AG04450 (cell line): ENCODE measurements at regions not wholly inside any gene's neighbourhood (a gene's known extent, or its start where the extent isn't known, plus 50 kb on each side); places are given as distances from the start of the nearest gene placed in this dataset.

ENCODE experiments used
- CTCF ChIA-PET: fragments of 300-600, 350-600 bp; formaldehyde crosslinking; extraction: SDS; loops from one replicate; lab custom pipeline; 2022; ENCODE audit warnings: antibody characterized with exemption, inconsistent platforms; lab: Charles Lee
- POLR2A ChIA-PET: fragments of 350-600 bp; formaldehyde crosslinking; extraction: SDS; loops from one replicate; lab custom pipeline; 2021; ENCODE audit warnings: antibody characterized with exemption, inconsistent platforms; lab: Yijun Ruan, JAX
- DNase-seq: peaks from one replicate; pipeline ENCODE4 v3.0.0-alpha.2; 2011; ENCODE audit warnings: low read depth, low spot score
- H3K27ac ChIP-seq: one replicate; pipeline ENCODE4 v1.5.1; 2012; ENCODE audit warnings: low read depth, low read length, control low read depth
- H3K27me3 ChIP-seq: one replicate; pipeline ENCODE4 v1.6.0; 2012; ENCODE audit warnings: low read length; ENCODE audit not compliant: control insufficient read depth, insufficient read depth
- H3K4me3 ChIP-seq: 2 replicates; pipeline ENCODE4 v1.5.1; 2011; ENCODE audit warnings: mild to moderate bottlenecking, low read depth, low read length, control low read depth
- H3K9me3 ChIP-seq: 2 replicates; pipeline ENCODE4 v1.5.1; 2012; ENCODE audit warnings: low read length; ENCODE audit not compliant: control insufficient read depth, insufficient read depth
- TF ChIP-seq, protein P1 (sequence below): IDR thresholded peaks from 2 replicates; pipeline ENCODE4 v1.5.1; 2011; ENCODE audit warnings: low read depth, low read length, control low read depth, inconsistent platforms

DNA sequence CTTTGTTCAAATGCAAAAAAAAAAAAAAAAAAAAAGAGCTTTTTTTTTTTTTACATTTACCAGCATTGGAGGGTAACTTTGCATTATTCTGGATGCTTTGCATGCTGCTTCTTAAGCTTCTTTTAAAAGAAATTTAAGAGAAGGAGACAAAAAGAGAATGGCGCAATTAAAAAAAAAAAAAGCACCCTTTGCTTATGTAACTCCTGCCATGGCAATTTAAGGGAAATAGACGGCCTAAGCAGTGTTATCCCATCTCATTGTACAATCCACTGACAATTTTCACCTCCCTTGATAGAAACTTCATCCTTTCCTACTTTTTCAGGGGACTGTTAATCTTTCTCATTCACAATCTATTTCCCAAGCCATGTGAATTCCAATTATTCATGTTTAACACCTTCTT is 129.8 kb downstream of the KCTD12 start:
- DNase-seq = no peak
- Histone ChIP-seq H3K27me3 (no peaks in the 10 kb centered on the region), H3K9me3 (no peaks in the 10 kb centered on the region), H3K27ac (no peak overlapping the region), H3K4me3 (no peak overlapping the region)
- CTCF ChIA-PET = interaction anchor here (0.6 kb wide), 1 partner anchor 131 kb away, joined by 3 read pairs; no protein-coding TSS in a partner anchor
- POLR2A ChIA-PET = no interaction called here
- TF ChIP-seq, protein P1, sequence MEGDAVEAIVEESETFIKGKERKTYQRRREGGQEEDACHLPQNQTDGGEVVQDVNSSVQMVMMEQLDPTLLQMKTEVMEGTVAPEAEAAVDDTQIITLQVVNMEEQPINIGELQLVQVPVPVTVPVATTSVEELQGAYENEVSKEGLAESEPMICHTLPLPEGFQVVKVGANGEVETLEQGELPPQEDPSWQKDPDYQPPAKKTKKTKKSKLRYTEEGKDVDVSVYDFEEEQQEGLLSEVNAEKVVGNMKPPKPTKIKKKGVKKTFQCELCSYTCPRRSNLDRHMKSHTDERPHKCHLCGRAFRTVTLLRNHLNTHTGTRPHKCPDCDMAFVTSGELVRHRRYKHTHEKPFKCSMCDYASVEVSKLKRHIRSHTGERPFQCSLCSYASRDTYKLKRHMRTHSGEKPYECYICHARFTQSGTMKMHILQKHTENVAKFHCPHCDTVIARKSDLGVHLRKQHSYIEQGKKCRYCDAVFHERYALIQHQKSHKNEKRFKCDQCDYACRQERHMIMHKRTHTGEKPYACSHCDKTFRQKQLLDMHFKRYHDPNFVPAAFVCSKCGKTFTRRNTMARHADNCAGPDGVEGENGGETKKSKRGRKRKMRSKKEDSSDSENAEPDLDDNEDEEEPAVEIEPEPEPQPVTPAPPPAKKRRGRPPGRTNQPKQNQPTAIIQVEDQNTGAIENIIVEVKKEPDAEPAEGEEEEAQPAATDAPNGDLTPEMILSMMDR = no peak

DNA sequence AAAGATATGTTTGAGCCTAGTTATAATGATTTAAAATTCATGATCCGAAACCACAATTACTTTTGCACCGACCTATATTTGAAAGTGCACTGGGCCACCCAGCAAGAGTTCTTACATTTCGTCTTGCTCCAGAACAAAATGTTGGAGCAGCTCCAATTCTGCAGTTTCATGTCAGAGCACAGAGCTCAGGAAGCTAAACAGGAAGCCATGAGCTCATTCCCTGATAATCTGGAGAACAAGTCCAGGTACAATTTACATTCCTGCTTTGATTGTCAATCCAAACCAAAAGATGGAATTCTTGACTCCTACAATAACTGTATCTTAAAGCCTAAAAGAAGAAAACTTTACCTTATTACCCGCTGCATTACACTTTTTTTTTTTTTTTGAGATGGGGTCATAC is 131.8 kb downstream of the KCTD12 start:
- ChIA-PET POLR2A (no interaction called here), CTCF (no interaction called here)
- DNase-seq = no peak
- TF ChIP-seq, protein P1 = no peak
- Histone ChIP-seq H3K4me3 (no peak overlapping the region), H3K9me3 (no peaks in the 10 kb centered on the region), H3K27ac (no peak overlapping the region), H3K27me3 (no peaks in the 10 kb centered on the region)

DNA sequence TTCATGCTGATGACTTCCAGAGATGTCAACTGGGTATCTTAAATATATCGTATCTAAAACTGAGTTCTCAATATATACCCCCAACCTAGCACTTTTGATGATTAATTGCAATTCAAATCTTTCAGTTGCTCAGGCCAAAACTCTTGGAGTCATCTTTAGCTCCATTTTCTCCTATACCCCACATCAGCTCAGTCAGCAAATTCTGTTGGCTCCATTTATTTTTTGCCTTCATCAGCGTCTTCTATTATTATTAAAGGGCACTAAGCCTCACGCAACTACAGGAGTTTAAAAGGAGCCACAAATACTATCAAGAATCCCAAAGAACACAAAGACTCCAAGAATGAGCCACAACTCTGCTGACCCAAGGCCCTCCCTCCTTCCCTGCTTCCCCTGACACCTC is 134.9 kb downstream of the KCTD12 start:
- POLR2A ChIA-PET = no interaction called here
- TF ChIP-seq, protein P1 = no peak

DNA sequence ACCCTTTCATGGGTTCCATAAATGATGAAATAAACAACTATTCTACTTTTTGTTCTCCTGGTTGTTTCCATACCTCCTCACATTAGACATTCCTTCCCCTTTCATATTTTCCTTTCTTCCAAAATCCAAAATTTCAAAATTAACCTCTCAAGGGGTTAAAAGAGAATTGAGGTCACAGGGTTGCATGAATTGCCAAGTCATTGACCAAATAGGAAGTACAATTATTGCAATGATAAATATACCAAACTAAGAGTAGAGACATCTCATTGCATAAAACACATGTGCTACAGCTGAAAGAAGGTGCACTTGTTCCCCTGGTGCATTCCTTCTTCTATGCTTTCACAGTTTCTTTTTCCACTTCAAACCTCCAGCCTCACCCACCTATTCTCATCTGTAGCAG is 136.1 kb downstream of the KCTD12 start:
- ChIA-PET POLR2A (no interaction called here), CTCF (no interaction called here)
- Histone ChIP-seq H3K9me3 (no peaks in the 10 kb centered on the region), H3K27me3 (no peaks in the 10 kb centered on the region), H3K4me3 (no peak overlapping the region), H3K27ac (no peak overlapping the region)
- DNase-seq = no peak
- TF ChIP-seq, protein P1 = no peak

More for the DNA sequence above, 134.9 kb downstream of the KCTD12 start:
- DNase-seq = no peak
- H3K27ac ChIP-seq = no peak overlapping the region
- H3K9me3 ChIP-seq = no peaks in the 10 kb centered on the region
- CTCF ChIA-PET = no interaction called here
- no peak overlapping the region for H3K4me3 ChIP-seq
- H3K27me3 ChIP-seq = no peaks in the 10 kb centered on the region

DNA sequence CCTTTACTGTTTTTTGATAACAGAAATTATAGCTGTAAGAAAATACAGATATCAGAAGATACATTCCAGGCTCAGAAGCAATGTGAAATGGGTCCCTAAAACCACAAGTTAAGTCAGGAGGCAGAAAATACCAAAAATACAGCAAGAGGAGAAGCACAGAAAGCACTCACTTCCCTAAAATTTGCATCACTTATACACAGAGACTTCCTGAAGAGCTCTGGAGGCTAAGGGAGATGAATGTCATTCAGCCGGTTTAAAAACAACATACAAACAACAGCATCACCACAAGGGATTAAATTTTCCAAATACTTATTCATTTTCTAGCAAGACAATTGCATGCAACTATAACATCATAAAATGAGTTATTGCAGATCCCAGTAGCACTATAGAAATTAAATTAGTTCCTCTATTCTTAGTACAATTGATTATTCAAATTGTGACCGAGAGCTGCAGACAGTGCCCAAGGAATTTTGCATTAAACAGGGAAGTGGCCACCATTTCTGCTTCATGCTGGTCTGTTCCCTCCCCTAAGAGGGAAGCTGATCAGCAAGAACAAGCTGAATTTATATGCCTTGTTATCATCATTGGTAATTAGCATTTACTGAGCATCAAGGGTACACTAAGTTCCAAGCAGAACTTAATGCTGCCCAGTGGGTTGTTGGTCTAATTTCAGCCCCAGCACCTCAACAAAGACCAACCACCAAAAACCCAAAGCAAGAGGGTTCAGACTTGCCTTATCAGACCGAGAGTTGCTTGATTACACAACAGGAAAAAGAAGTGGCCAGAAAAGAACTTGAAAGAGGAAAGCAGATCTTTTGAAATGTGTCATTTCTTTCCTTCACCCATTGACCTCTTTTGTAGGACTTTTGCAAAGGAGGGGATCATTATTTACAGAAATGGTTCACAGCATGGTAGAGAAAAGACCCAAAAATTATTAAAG is 140.7 kb downstream of the KCTD12 start:
- H3K4me3 ChIP-seq = no peak overlapping the region
- no peak overlapping the region for H3K27ac ChIP-seq
- CTCF ChIA-PET = no interaction called here
- TF ChIP-seq, protein P1 = no peak
- H3K9me3 ChIP-seq = no peaks in the 10 kb centered on the region; the same call in 1 of the 2 replicates
- no peak for DNase-seq
- POLR2A ChIA-PET = interaction anchor here (1.7 kb wide), 1 partner anchor 22 kb away, joined by 4 read pairs; no protein-coding TSS in a partner anchor
- H3K27me3 ChIP-seq = no peaks in the 10 kb centered on the region
